HG03521 (cell line): ENCODE measurements at regions not wholly inside any gene's neighbourhood (a gene's known extent, or its start where the extent isn't known, plus 50 kb on each side); places are given as distances from the start of the nearest gene placed in this dataset.

Experiments
- ATAC-seq: cut with Tn5 transposase; IDR thresholded peaks from one replicate; pipeline ENCODE4 v1.9.1; 2021; ENCODE audit warnings: mild to moderate bottlenecking, moderate library complexity; ENCODE audit not compliant: unreplicated experiment

DNA sequence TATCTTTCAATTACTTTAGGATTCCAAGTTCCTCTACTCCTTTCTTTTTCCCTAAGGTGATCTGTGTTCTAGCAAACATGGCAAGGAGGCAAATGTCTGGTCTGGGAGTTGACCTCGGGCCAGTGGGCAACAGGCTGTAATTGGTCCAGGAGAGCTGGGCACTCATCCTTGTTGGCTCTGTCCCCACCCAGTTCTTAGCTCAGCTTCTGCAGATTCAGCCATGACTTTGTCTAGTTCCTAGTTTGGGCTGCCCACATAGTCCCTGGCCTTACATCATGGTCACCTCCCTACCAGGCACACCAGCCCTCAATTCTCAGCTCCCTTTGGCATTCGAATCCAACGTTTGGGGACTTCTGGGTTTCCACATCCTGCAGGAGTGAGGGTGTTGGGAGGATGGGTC lies 92.1 kb upstream of the DAP start:
- ATAC-seq = no peak

DNA sequence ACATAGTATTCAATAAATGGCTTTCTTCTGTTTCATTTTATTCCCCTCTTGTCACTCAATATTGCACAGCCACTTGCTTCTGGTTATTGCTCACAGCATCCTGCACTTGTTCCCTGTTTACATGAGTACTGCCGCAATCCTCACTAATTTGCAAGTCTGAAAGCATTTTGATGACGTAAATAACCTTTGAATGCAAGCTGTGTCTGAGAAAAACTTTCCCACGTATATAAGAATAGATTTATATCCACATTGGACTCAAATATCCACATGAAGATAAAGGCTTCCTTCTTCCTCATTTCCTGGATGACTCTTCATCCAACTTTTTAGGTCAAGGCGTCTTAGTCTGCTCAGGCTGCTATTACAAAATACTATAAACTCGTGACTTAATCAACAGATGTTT lies 88.2 kb upstream of the DAP start:
- ATAC-seq = no peak

GRCh38 chr5:10844016-10844415 lies 83.0 kb upstream of the DAP start:
- no peak for ATAC-seq

GRCh38 chr5:10842823-10843222 lies 81.8 kb upstream of the DAP start:
- no peak for ATAC-seq

DNA sequence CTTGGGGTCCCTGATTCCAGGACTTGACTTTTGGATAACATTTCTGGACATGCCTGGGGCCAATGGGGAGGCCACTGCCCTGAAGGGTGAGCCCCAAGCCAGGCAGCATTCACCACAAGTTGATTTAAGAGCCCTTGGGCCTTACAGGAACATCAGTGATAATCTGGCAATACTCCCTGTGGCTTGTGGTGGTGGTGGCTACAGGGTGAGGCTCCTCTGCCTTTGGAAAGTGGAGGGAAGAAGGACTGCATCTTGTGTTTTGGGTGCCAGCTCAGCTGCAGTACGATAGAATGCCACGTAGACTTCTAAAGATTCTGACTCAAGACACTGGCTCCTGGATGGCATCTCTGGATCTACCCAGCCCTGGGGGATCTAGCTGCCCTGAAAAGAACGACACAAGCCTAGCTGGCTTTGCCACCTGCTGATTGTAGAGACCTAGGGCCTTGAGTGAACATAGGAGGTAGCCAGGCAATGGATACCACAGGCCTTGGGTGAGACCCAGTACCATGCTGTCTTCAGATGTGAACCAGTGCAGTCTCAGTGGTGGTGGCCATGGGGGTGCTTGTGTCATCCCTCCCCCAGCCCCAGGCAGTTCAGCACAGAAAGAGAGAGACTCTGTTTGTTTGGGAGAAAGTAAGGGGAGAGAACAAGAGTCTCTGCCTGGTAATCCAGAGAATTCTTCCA lies 79.0 kb upstream of the DAP start:
- no peak for ATAC-seq

DNA sequence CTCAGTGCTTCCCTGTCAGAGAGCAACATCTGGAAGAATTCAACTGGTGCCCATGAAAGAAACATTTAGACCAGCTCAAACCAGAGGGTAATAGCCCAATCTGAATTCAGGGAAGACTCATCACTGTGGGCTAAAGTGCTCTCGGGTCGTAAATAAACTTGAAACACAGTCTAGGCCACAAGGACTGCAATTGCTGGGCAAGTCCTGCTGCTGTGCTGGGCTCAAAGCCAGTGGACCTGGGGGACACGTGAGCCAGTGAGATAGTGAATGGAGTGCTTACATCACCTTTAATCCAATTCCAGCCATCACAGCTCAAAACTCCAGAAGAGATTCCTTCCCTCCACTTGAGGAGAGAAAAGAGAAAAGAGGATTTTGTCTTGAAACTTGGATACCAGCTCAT lies 78.1 kb upstream of the DAP start:
- no peak for ATAC-seq

- ATAC-seq = peak; percentile 74
These were observed 77.0 kb upstream of the DAP start for GRCh38 chr5:10838038-10838437.

GRCh38 chr5:10836986-10837385 lies 76.0 kb upstream of the DAP start:
- no peak for ATAC-seq

- no peak for ATAC-seq
These were observed 73.7 kb upstream of the DAP start for GRCh38 chr5:10834695-10835094.

- ATAC-seq = no peak
These were observed 72.0 kb upstream of the DAP start for GRCh38 chr5:10832987-10833386.

DNA sequence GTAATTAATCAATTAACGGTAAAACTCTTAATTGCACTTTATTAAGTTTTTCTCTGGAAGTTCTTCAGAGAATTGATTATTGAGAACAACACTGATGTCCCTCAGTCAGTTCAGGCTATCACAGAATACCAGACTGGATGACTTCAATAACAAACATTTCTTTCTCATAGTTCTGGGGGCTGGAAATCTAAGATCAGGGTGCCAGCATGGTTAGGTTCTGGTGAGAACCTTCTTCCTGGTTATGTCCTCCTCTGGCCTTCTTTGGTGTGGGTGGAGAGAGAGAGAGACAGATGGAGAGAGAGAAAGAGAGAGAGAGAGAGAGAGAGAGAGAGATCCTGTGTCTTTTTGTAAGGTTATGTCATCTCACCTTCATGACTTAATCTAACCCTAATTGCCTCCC lies 71.4 kb upstream of the DAP start:
- no peak for ATAC-seq

DNA sequence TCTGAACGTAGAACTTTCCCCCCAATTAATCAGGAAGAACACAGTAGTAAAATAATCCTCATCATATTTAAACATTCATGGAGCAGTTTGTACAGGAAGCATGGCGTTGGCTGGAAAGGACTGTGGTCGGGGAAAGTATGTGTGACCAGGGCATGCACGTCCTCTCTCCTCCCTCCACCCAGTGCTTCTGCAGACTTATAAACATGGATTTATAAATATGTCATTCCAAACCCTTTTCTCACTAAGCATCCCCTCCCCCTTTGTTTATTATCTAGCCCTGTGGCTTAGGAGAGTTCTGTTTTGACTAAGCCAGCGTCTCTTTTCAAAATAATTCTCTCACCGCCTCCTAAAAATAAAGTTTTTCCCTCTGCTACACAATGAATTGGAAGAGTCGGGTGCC lies 70.4 kb upstream of the DAP start:
- ATAC-seq = no peak

DNA sequence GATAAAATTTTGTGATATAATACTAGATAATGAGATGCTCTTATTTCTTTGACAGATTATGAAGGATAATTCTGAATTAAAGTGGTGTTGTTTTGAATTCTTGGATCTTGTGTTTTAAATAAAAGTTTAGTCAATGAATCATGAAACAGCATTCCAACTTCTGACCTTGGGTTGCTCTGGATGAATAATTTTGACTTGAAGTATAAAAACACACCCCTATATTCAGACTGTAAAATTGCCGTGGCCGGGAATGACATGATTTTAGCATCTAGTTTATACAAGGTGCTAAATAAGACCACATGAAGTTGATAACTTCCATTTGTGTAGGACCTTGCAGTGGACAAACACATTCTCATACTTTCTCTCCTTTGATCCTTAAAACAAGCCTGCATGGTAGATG lies 67.2 kb upstream of the DAP start:
- ATAC-seq = no peak

- ATAC-seq = no peak
These were observed 66.5 kb upstream of the DAP start for GRCh38 chr5:10827571-10827970.

- ATAC-seq = no peak
These were observed 65.9 kb upstream of the DAP start for GRCh38 chr5:10826971-10827370.

- peak; percentile 65 for ATAC-seq
These were observed 65.0 kb upstream of the DAP start for GRCh38 chr5:10825897-10826644.

DNA sequence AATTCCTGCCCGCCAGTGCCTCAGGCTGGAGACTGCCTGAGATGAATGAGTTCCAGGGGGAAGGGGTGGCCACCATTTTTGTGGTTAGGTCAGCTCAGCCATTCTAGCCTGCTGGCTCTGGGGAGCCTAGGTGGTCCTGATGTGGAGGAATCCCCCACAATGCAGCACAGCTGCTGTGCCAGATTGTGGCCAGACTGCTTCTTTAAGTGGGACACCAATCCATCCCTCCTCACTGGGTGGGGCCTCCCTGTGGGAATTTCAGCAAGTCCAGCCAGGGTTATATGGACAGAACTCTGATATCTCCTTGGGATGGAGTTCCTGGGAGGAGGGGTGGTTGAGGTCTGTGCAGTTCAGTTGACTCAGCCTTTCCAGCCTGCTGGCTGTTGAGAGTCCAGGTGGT lies 51.2 kb upstream of the DAP start:
- no peak for ATAC-seq
